ENCODE measurements at regions not wholly inside any gene's neighbourhood (a gene's known extent, or its start where the extent isn't known, plus 50 kb on each side); places are given as distances from the start of the nearest gene placed in this dataset.

- TF ChIP-seq ARNTL (CRISPR knock-in tag; IDR thresholded peaks at IDR 0.05; ENCODE audit: borderline replicate concordance, low read depth) (no peak), ESRRG (CRISPR knock-in tag; IDR thresholded peaks at IDR 0.05) (no peak), PATZ1 (CRISPR knock-in tag; IDR thresholded peaks at IDR 0.05; ENCODE audit: borderline replicate concordance) (no peak), TOX (CRISPR knock-in tag; IDR thresholded peaks at IDR 0.05; ENCODE audit: borderline replicate concordance) (no peak), PPARA (CRISPR knock-in tag; IDR thresholded peaks at IDR 0.05; ENCODE audit: borderline replicate concordance) (no peak), CSRNP3 (CRISPR knock-in tag; IDR thresholded peaks at IDR 0.05) (no peak), ZFP3 (CRISPR knock-in tag; IDR thresholded peaks at IDR 0.05) (no peak), ZC3H10 (CRISPR knock-in tag; IDR thresholded peaks at IDR 0.05) (no peak), RARB (CRISPR knock-in tag; IDR thresholded peaks at IDR 0.05) (no peak), OSR1 (CRISPR knock-in tag; IDR thresholded peaks at IDR 0.05) (no peak), ISL1 (CRISPR knock-in tag; IDR thresholded peaks at IDR 0.05) (no peak), TCF4 (CRISPR knock-in tag; IDR thresholded peaks at IDR 0.05; ENCODE audit: borderline replicate concordance) (no peak)
Measured at GRCh38 chr22:44620129-44620840, 81.7 kb upstream of the PRR5 start.
